Prostate gland (tissue), 2 donors: ENCODE measurements at regions not wholly inside any gene's neighbourhood (a gene's known extent, or its start where the extent isn't known, plus 50 kb on each side); places are given as distances from the start of the nearest gene placed in this dataset.

ENCODE experiments used
- CTCF ChIP-seq, 4 experiments: fragments of 200-600 bp in 2 of 4; fragments of 450-650 bp in 2 of 4; sonication (generic) in 2 of 4; IDR thresholded peaks; 1 replicate in 3 of 4; 2 replicates in 1 of 4; pipeline ENCODE4 v1.5.1; 2016 to 2019; ENCODE audit warnings: antibody characterized with exemption in 4 of 4, mild to moderate bottlenecking in 2 of 4, moderate library complexity in 2 of 4
- POLR2A ChIP-seq: fragments of 450-650 bp; IDR thresholded peaks from one replicate; pipeline ENCODE4 v1.6.1; 2016; ENCODE audit warnings: antibody characterized with exemption, mild to moderate bottlenecking
- POLR2AphosphoS5 ChIP-seq: sonication (generic); formaldehyde crosslinking; IDR thresholded peaks from one replicate; pipeline ENCODE4 v1.6.1; 2017; ENCODE audit warnings: antibody characterized with exemption

GRCh38 chr3:124633524-124633923, 96.7 kb upstream of the UMPS start:
- TF ChIP-seq POLR2A (no peak), CTCF (IDR thresholded peaks at IDR 0.05) (no peak), POLR2AphosphoS5 (no peak)
